GM12874 (cell line): ENCODE measurements at regions not wholly inside any gene's neighbourhood (a gene's known extent, or its start where the extent isn't known, plus 50 kb on each side); places are given as distances from the start of the nearest gene placed in this dataset.

Source experiments
- CTCF ChIP-seq: IDR thresholded peaks from 2 replicates; pipeline ENCODE4 v1.5.1; 2011; ENCODE audit warnings: low read depth, mild to moderate bottlenecking, control low read depth, low read length, moderate library complexity; ENCODE audit not compliant: insufficient read depth

GRCh38 chr4:81675791-81676393 lies 204.2 kb upstream of the RASGEF1B start:
- no peak for TF ChIP-seq CTCF

- no peak for TF ChIP-seq CTCF
Observed at GRCh38 chr4:81673961-81674360, 202.3 kb upstream of the RASGEF1B start.

GRCh38 chr4:81667539-81667938 lies 195.8 kb upstream of the RASGEF1B start:
- TF ChIP-seq CTCF, result no peak

- no peak for TF ChIP-seq CTCF
Observed at GRCh38 chr4:81666491-81666890, 194.8 kb upstream of the RASGEF1B start.

GRCh38 chr4:81665649-81666048 lies 193.9 kb upstream of the RASGEF1B start:
- TF ChIP-seq CTCF, result no peak

GRCh38 chr4:81665045-81665444 lies 193.3 kb upstream of the RASGEF1B start:
- no peak for TF ChIP-seq CTCF

- no peak for TF ChIP-seq CTCF
Observed at GRCh38 chr4:81664079-81664478, 192.4 kb upstream of the RASGEF1B start.
